Spinal cord (tissue), 9 donors: ENCODE measurements at regions not wholly inside any gene's neighbourhood (a gene's known extent, or its start where the extent isn't known, plus 50 kb on each side); places are given as distances from the start of the nearest gene placed in this dataset.

Experiments used
- DNase-seq, 6 donors: peaks; one replicate each; pipeline versions ENCODE4 v3.0.0 to v3.0.0-alpha.2; 2013 to 2015; ENCODE audit warnings: low spot score in 6 of 6, low read depth in 4 of 6
- H3K27ac ChIP-seq: one replicate; pipeline ENCODE4 v1.5.1; 2013; ENCODE audit warnings: low read depth, low read length, control low read depth
- H3K27me3 ChIP-seq: one replicate; pipeline ENCODE4 v1.6.1; 2013; ENCODE audit warnings: low read length; ENCODE audit not compliant: control insufficient read depth, insufficient read depth
- H3K36me3 ChIP-seq: one replicate; pipeline ENCODE4 v1.6.1; 2013; ENCODE audit warnings: low read length; ENCODE audit not compliant: control insufficient read depth, insufficient read depth
- H3K4me1 ChIP-seq: one replicate; pipeline ENCODE4 v1.6.1; 2013; ENCODE audit warnings: low read length; ENCODE audit not compliant: control insufficient read depth, insufficient read depth
- H3K4me3 ChIP-seq: one replicate; pipeline ENCODE4 v1.5.1; 2013; ENCODE audit warnings: low read depth, low read length, control low read depth
- H3K9me3 ChIP-seq: one replicate; pipeline ENCODE4 v1.6.1; 2013; ENCODE audit warnings: low read length; ENCODE audit not compliant: control insufficient read depth, insufficient read depth
- WGBS: methylation state at CpG from one replicate; pipeline ENCODE4 v1.1.5; 2013; ENCODE audit warnings: missing lambda C conversion rate; ENCODE audit not compliant: insufficient coverage; 5-methylcytosine and 5-hydroxymethylcytosine counted together
- donor health status: healthy.

GRCh38 chr16:59440502-59440901 lies 706.4 kb upstream of the GOT2 start:
- Histone ChIP-seq H3K36me3 (no peaks in the 10 kb centered on the region), H3K27me3 (no peaks in the 10 kb centered on the region), H3K4me3 (no peak overlapping the region), H3K4me1 (no peaks in the 10 kb centered on the region), H3K27ac (no peak overlapping the region), H3K9me3 (no peaks in the 10 kb centered on the region)
- no CpG with 5 or more reads among the region's 2 CpGs for WGBS
- no peak for DNase-seq

DNA sequence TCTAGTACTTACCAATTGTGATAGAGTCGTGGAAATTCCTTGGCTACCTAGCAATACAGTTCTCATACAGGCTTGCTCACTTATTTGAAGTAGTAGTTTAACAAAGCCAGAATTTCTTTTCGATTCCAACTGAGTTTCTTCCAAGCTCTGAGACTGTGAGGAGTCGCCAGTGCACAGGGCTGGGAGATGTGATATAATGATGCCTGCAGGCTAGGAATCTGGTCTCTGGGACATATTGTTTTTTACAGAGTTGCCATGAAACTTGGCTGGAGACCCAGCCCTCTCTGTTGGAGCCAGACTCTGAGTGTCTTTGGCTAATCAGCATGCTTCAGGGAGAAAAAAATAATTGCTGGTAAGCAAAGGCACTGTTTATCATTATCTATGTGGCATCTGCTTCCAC lies 698.8 kb upstream of the GOT2 start:
- no peaks in the 10 kb centered on the region for H3K9me3 ChIP-seq
- no peak overlapping the region for H3K4me3 ChIP-seq
- no peaks in the 10 kb centered on the region for H3K27me3 ChIP-seq
- H3K4me1 ChIP-seq: no peaks in the 10 kb centered on the region
- WGBS: 7% methylated on average over 2 of the region's 3 CpGs
- no peak overlapping the region for H3K27ac ChIP-seq
- peak in 4 of 6 donors; percentile 20 to 95 (median 48) for DNase-seq
- no peaks in the 10 kb centered on the region for H3K36me3 ChIP-seq

- peak in 1 of 6 donors; percentile 72 for DNase-seq
- H3K27me3 ChIP-seq: no peaks in the 10 kb centered on the region
- no peaks in the 10 kb centered on the region for H3K9me3 ChIP-seq
- no peaks in the 10 kb centered on the region for H3K4me1 ChIP-seq
- no peaks in the 10 kb centered on the region for H3K36me3 ChIP-seq
- WGBS: 80% methylated on average over 1 of the region's 1 CpG
- H3K27ac ChIP-seq: no peak overlapping the region
- H3K4me3 ChIP-seq: no peak overlapping the region
Observed at GRCh38 chr16:59432276-59432675, 698.2 kb upstream of the GOT2 start.

DNA sequence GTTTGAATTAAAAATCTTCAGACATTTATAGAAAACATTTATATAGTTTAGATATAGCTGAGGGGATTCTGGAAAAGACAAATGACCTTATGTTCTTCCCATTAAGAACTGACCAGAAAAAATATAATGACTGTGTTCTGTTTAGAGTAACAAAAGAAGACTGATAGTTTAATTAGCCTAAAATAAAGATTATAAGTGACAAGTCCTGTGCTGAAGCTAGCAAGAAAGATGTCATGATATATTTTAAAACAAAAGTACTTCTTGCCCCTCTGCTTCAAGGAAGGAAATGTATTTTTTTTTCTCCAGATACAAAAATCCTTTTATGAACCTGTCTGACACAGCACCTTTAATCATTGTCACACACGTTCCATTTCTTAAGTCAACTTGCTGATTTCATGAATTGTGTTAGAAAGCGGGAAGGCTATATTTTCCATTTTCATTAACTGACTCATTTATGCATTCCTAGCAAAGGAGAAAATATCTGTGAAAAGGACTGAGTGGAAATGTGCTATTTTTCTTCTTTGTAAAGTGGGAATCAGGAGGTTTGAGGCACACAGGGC lies 690.7 kb upstream of the GOT2 start:
- Histone ChIP-seq H3K27me3 (no peaks in the 10 kb centered on the region), H3K4me3 (no peak overlapping the region), H3K9me3 (no peaks in the 10 kb centered on the region), H3K36me3 (no peaks in the 10 kb centered on the region), H3K4me1 (no peaks in the 10 kb centered on the region), H3K27ac (no peak overlapping the region)
- WGBS: no CpG with 5 or more reads among the region's 2 CpGs
- no peak for DNase-seq

DNA sequence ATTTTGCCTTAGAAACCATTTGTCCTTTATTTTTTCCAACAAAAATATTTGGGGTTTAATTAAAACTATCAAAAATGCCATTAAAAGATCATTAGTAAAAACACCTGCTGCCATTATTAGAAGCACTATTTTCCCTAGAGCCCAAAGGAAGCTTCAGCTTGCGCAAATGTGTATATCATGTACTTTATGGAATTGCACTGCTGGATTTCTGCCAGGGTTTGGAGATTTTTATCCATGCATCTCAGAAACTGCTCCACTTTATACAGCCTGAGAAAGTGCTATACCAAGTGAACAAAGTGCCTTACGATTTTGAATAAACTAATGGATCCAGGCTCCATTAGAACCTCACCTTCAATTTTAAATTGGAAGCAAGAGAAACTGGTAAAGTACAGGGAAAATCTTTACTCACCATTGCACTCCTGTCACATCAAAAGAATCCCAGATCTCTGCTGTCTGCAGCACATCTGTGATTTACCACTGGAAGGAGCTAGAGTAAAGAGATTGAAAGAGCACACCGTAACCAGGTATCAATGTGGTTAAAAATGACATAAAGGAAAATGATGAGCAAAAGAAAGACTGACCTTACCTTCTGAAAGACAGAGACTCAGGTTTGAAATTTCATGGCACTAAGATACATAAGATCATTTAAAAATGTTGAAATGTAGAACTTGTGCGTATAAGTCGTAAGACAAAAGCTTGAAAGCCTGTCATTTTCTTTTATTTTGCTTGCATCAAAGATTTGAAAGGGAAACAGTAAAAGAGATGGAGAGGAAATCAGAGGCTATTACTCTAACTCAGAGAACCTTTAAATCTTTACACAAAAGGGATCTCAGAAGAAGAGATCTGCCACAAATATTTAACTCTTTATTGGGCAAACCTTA lies 678.1 kb upstream of the GOT2 start:
- no peaks in the 10 kb centered on the region for H3K36me3 ChIP-seq
- peak in 5 of 6 donors; percentile 3 to 92 (median 21) for DNase-seq
- WGBS: 0% methylated on average over 1 of the region's 5 CpGs

DNA sequence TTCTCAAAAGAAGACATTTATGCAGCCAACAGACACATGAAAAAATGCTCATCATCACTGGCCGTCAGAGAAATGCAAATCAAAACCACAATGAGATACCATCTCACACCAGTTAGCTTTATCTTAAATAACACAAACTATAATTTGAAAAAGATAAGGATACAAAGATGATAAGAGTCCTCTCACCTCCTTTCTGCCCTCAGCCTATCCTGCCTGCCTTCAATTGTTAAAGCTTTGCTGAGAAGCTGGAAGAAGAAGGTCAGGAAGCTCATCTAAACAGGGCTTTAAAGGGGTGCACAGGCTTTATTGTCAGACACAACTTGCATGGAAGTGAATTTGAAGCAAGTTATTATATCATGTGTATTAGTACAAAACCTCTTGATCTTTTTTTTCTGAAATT lies 676.3 kb upstream of the GOT2 start:
- peaks cover 1% of the 10 kb centered on the region for H3K9me3 ChIP-seq
- no peak overlapping the region for H3K27ac ChIP-seq
- no CpG with 5 or more reads among the region's 1 CpG for WGBS
- H3K36me3 ChIP-seq: no peaks in the 10 kb centered on the region
- no peaks in the 10 kb centered on the region for H3K27me3 ChIP-seq
- DNase-seq: no peak
- H3K4me3 ChIP-seq: no peak overlapping the region
- no peaks in the 10 kb centered on the region for H3K4me1 ChIP-seq

More for the DNA sequence above, 678.1 kb upstream of the GOT2 start:
- Histone ChIP-seq H3K4me3 (no peak overlapping the region), H3K4me1 (no peaks in the 10 kb centered on the region), H3K9me3 (no peaks in the 10 kb centered on the region), H3K27ac (no peak overlapping the region), H3K27me3 (no peaks in the 10 kb centered on the region)

- no peaks in the 10 kb centered on the region for H3K4me1 ChIP-seq
- H3K27ac ChIP-seq: no peak overlapping the region
- no peaks in the 10 kb centered on the region for H3K27me3 ChIP-seq
- no peak overlapping the region for H3K4me3 ChIP-seq
- WGBS: no CpG with 5 or more reads among the region's 2 CpGs
- no peaks in the 10 kb centered on the region for H3K36me3 ChIP-seq
- peaks cover 1% of the 10 kb centered on the region for H3K9me3 ChIP-seq
- DNase-seq: peak in 1 of 6 donors; percentile 31
Observed at GRCh38 chr16:59405802-59406201, 671.7 kb upstream of the GOT2 start.

- H3K9me3 ChIP-seq: peaks cover 1% of the 10 kb centered on the region
- H3K27ac ChIP-seq: no peak overlapping the region
- H3K4me1 ChIP-seq: no peaks in the 10 kb centered on the region
- H3K36me3 ChIP-seq: no peaks in the 10 kb centered on the region
- WGBS: no CpG with 5 or more reads among the region's 2 CpGs
- H3K27me3 ChIP-seq: no peaks in the 10 kb centered on the region
- DNase-seq: no peak
- H3K4me3 ChIP-seq: no peak overlapping the region
Observed at GRCh38 chr16:59404509-59404908, 670.4 kb upstream of the GOT2 start.

DNA sequence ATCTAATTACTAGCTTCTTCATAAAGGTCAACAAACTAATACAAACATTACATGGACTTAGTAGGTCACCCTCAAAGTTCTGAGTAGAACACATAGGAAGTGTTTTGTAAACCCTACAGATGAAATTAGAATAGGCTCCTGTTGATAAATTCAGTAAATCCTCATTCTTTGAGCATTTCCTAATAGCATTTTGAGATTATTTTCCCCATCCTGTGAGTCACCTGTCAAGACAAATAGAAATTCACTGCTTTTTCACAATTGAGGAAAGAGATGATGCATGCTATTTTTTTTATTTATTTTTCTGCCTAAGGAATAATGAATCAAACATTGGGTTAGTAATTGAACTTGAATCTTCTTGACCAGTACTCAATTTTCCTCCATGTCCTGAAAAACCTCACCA lies 666.7 kb upstream of the GOT2 start:
- no peak overlapping the region for H3K4me3 ChIP-seq
- no peak overlapping the region for H3K27ac ChIP-seq
- no peaks in the 10 kb centered on the region for H3K9me3 ChIP-seq
- DNase-seq: no peak
- no peaks in the 10 kb centered on the region for H3K36me3 ChIP-seq
- H3K4me1 ChIP-seq: no peaks in the 10 kb centered on the region
- no peaks in the 10 kb centered on the region for H3K27me3 ChIP-seq

DNA sequence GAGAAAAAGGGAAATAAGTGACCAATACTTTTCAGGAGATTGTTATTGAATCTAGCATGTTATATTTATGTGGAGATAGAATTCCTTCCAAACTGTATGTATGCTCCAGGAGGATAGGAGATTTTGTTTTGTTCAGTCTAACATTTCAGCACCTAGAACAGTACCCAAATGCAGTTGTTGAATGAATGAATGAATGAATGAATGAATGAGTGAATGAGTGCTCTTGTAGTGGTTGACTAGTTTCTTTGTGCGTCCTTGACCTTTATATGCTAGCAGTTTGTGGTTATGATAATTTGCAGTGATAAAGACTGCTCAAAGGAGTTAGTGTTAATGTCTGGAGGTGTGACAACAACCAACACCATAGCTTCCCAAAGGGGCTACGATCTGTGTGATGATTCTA lies 663.5 kb upstream of the GOT2 start:
- Histone ChIP-seq H3K36me3 (no peaks in the 10 kb centered on the region), H3K4me1 (no peaks in the 10 kb centered on the region), H3K27me3 (no peaks in the 10 kb centered on the region), H3K4me3 (no peak overlapping the region), H3K27ac (no peak overlapping the region), H3K9me3 (no peaks in the 10 kb centered on the region)
- DNase-seq: no peak
- no CpG with 5 or more reads among the region's 2 CpGs for WGBS
